ENCODE measurements at regions not wholly inside any gene's neighbourhood (a gene's known extent, or its start where the extent isn't known, plus 50 kb on each side); places are given as distances from the start of the nearest gene placed in this dataset.

DNA sequence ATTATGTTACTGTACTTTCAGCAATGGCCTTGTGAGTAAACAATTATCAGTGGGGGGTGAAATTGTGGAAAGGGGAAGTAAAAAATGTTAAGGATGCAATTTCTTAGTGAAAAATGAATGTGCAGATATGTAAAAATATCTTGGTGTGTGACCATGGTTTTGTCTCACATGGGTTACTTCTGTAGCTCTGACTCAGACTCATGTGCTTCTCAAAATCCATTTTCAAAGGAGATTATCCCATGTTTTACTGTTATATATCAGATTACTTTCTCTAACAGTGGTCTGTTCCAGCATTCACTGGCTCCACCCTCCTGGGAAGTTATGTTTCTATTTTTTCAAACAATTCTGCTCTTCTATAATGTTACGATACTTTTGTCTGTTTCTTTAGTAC is 298.2 kb upstream of the COL3A1 start:
- no peaks in the 10 kb centered on the region for H3K4me1 Mint-ChIP-seq
- H3K36me3 Mint-ChIP-seq (ENCODE audit: low read depth) = no peaks in the 10 kb centered on the region
- TF ChIP-seq, protein P1, sequence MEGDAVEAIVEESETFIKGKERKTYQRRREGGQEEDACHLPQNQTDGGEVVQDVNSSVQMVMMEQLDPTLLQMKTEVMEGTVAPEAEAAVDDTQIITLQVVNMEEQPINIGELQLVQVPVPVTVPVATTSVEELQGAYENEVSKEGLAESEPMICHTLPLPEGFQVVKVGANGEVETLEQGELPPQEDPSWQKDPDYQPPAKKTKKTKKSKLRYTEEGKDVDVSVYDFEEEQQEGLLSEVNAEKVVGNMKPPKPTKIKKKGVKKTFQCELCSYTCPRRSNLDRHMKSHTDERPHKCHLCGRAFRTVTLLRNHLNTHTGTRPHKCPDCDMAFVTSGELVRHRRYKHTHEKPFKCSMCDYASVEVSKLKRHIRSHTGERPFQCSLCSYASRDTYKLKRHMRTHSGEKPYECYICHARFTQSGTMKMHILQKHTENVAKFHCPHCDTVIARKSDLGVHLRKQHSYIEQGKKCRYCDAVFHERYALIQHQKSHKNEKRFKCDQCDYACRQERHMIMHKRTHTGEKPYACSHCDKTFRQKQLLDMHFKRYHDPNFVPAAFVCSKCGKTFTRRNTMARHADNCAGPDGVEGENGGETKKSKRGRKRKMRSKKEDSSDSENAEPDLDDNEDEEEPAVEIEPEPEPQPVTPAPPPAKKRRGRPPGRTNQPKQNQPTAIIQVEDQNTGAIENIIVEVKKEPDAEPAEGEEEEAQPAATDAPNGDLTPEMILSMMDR (IDR thresholded peaks at IDR 0.05) = no peak
- H3K9me3 Mint-ChIP-seq = no peaks in the 10 kb centered on the region
- no peak for DNase-seq
- no peak overlapping the region for H3K4me3 Mint-ChIP-seq
- no peaks in the 10 kb centered on the region for H3K27me3 Mint-ChIP-seq (ENCODE audit: low read depth, poor library complexity)
- no peak overlapping the region for H3K27ac Mint-ChIP-seq

DNA sequence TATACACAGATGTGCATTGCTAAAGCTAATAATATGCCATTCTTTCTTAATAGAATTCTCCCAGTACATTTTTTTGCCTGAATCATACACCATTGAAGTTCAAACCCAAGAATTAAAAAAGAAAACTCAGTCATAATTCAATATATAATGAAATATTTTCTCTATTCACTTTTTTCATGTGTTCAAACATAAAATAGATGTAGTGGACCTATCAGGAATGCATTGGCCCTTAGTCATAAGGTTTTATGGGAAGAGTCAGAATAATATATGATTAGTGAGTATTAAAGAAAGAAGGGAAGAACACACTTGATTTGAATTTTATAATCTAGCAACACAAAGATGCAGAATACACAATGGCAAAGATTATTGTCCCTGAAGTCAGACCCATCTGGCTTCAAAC is 297.0 kb upstream of the COL3A1 start:
- H3K4me1 Mint-ChIP-seq = no peaks in the 10 kb centered on the region

DNA sequence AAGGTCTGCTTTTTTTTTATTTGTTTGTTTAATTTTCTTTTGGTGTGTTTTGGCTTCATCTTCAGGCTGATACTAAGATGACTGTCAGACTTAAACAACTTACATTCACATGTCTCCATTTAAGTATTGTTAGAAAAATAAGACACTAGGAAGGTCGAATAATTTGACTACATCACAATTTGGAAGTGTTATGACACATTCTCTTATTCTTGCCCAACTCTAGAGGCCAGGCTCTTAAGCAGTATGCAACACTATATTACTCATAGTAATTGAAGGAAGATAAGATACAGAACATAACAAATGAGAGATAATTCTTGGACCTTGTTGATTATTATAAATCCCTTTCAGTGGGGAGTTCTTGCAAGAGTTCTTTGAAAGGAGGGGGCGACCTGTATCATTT is 295.3 kb upstream of the COL3A1 start:
- DNase-seq = no peak
- no peak overlapping the region for H3K27ac Mint-ChIP-seq
- no peaks in the 10 kb centered on the region for H3K4me1 Mint-ChIP-seq
- H3K9me3 Mint-ChIP-seq = peaks cover 3% of the 10 kb centered on the region
- no peaks in the 10 kb centered on the region for H3K27me3 Mint-ChIP-seq (ENCODE audit: low read depth, poor library complexity)
- TF ChIP-seq, protein P1 (IDR thresholded peaks at IDR 0.05) = no peak
- H3K4me3 Mint-ChIP-seq = no peak overlapping the region
- H3K36me3 Mint-ChIP-seq (ENCODE audit: low read depth) = no peaks in the 10 kb centered on the region

More for the DNA sequence above, 297.0 kb upstream of the COL3A1 start:
- Mint-ChIP-seq H3K4me3 (no peak overlapping the region), H3K27ac (no peak overlapping the region), H3K9me3 (no peaks in the 10 kb centered on the region), H3K27me3 (ENCODE audit: low read depth, poor library complexity) (no peaks in the 10 kb centered on the region), H3K36me3 (ENCODE audit: low read depth) (no peaks in the 10 kb centered on the region)
- no peak for DNase-seq
- TF ChIP-seq, protein P1 (IDR thresholded peaks at IDR 0.05) = no peak

DNA sequence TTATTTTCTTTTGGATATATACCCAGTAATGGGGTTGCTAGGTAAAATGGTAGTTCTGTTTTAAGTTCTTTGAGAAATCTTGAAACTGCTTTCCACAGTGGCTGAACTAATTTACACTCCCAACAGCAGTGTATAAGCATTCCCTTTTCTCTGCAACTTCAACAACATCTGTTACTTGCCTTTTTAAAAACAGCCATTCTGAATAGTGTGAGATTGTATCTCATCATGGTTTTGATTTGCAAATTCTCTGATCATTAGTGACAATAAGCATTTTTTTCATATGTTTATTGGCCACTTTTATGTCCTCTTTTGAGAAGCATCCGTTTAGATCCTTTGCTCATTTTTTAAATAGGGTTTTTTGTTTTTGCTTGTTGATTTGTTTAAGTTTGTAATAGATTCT is 291.3 kb upstream of the COL3A1 start:
- TF ChIP-seq, protein P1 (IDR thresholded peaks at IDR 0.05) = no peak
- no peak overlapping the region for H3K27ac Mint-ChIP-seq
- no peaks in the 10 kb centered on the region for H3K27me3 Mint-ChIP-seq (ENCODE audit: low read depth, poor library complexity)
- no peaks in the 10 kb centered on the region for H3K4me1 Mint-ChIP-seq
- no peak overlapping the region for H3K4me3 Mint-ChIP-seq
- H3K9me3 Mint-ChIP-seq = peaks cover 3% of the 10 kb centered on the region
- DNase-seq = no peak
- no peaks in the 10 kb centered on the region for H3K36me3 Mint-ChIP-seq (ENCODE audit: low read depth)

DNA sequence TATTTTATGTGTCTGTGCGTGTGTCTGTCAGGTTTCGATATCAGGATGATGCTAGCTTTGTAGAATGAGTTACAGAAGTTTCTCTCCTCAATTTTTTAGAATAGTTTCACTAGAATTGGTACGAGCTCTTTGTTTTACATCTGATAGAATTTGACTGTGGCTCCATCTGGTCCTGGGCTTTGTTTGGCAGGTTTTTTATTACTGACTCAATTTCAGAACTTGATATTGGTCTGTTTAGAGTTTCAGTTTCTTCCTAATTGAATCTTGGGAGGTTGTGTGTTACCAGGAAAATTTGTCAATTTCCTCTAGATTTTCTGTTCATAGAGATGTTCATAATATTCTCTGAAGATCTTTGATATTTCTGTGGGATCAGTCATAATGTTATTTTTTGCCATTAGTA is 289.4 kb upstream of the COL3A1 start:
- no peaks in the 10 kb centered on the region for H3K4me1 Mint-ChIP-seq
- no peaks in the 10 kb centered on the region for H3K27me3 Mint-ChIP-seq (ENCODE audit: low read depth, poor library complexity)
- no peak overlapping the region for H3K4me3 Mint-ChIP-seq
- TF ChIP-seq, protein P1 (IDR thresholded peaks at IDR 0.05) = no peak
- no peak overlapping the region for H3K27ac Mint-ChIP-seq
- DNase-seq = no peak
- H3K9me3 Mint-ChIP-seq = peaks cover 3% of the 10 kb centered on the region
- no peaks in the 10 kb centered on the region for H3K36me3 Mint-ChIP-seq (ENCODE audit: low read depth)

DNA sequence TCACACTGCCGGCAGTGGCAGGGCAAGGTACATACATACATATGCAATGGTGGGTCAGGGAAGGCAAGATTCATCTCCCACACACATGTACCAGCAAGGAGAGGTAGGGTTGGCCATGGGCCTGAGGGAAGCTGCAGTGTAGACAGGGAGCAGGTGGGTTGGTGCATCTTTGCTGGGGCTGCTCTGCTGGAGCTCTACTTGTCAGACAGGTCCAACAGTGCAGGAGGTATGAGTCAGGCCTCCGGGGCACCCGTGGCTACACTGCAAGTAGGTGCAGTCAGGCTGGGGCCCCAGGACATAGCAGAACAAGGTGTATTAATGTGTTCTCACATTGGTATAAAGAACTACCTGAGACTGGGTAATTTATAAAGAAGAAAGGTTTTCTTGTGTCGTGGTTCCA is 281.1 kb upstream of the COL3A1 start:
- no peaks in the 10 kb centered on the region for H3K36me3 Mint-ChIP-seq (ENCODE audit: low read depth)
- DNase-seq = no peak

More for the DNA sequence above, 281.1 kb upstream of the COL3A1 start:
- H3K4me3 Mint-ChIP-seq = no peak overlapping the region
- no peaks in the 10 kb centered on the region for H3K4me1 Mint-ChIP-seq
- TF ChIP-seq, protein P1 (IDR thresholded peaks at IDR 0.05) = no peak
- no peaks in the 10 kb centered on the region for H3K9me3 Mint-ChIP-seq
- no peaks in the 10 kb centered on the region for H3K27me3 Mint-ChIP-seq (ENCODE audit: low read depth, poor library complexity)
- no peak overlapping the region for H3K27ac Mint-ChIP-seq

Data from nephron progenitor cell (in vitro differentiated cells).